ENCODE measurements at regions not wholly inside any gene's neighbourhood (a gene's known extent, or its start where the extent isn't known, plus 50 kb on each side); places are given as distances from the start of the nearest gene placed in this dataset.

- TF ChIP-seq MXI1 (conservative IDR thresholded peaks at IDR 0.05; ENCODE audit: poor library complexity, severe bottlenecking) (no peak), EP300 (conservative IDR thresholded peaks at IDR 0.05; ENCODE audit: poor library complexity, severe bottlenecking) (no peak)
These were observed 103.7 kb downstream of the CYP26B1 start for GRCh38 chr2:72043985-72044384.

Measured in neural cell (in vitro differentiated cells).